GM19438 (cell line): ENCODE measurements at regions not wholly inside any gene's neighbourhood (a gene's known extent, or its start where the extent isn't known, plus 50 kb on each side); places are given as distances from the start of the nearest gene placed in this dataset.
"Not testable (repeated sequence)": the region's sequence is repeated elsewhere in the genome, so short reads cannot be mapped to it uniquely, and the experiment has no call there.

Experiments
- ATAC-seq: cut with Tn5 transposase; IDR thresholded peaks from one replicate; pipeline ENCODE4 v1.9.1; 2021; ENCODE audit warnings: low read depth; ENCODE audit not compliant: unreplicated experiment

DNA sequence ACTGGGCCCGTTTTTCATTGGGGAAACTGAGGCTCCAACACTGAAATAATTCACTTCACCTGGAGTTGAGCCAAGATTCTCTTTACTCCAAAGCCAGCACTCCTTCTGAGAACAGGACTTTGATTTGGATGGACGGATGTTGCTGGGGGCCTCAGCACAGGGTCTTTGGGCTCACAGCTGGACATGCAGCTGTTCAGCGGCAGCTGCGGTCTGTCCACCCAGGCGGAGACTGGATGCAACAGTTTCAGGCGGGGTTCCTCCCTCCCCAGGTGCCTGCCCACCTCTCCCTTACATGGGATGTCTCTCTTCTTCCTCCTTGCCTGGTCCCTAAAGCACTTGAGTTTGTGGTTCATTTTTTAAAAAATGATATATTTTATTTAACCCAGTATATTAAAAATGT is 219.0 kb upstream of the IRX4 start:
- ATAC-seq, result no peak

DNA sequence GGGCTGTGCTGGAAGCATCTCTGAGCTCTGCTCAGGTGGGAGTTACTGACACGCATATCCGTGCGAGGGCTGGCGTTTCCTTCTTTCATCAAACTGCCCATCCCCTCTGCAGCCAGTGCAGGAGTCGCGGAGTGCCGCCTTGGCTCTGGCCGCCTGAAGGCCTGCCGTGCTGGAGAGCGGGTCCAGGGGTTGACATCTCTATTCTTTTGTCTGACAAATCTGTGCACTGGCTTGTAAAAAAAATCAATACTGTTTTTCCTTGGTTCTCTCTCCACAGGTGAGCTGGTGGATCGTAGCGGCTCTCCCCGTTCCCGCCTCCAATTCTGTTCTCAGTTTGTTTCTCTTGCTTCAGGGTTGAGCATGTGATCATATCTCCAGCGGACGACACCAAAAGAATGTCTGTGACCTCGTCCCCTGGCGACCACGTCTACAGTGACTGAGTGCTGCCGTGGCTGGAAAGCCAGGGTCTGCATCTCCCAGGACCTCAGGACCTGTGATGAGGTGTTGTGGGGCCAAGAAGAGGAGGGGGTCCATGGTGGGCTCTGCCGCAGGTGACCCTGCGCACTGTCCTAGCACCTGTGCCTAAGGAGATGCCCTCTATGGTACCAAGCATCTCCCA is 214.3 kb upstream of the IRX4 start:
- ATAC-seq, result no peak

DNA sequence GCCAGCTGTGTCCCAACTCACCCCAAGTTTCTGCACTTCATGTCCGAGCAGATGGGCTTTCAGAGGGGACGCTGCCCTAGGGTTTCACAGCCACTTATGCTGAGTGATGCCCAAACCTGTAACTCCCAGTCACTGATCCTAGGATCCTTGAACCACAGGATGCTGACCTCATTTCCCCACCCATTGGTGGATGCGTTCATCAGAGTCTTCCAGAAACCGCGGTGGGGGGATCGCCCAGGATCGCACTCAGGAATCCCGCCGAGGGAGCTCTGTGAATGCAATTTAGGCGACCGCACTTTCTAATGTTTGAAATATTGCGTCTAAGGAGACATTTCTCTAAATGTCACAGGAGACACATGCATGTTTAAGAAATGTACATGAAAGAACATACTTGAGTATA is 212.3 kb upstream of the IRX4 start:
- ATAC-seq, result no peak

DNA sequence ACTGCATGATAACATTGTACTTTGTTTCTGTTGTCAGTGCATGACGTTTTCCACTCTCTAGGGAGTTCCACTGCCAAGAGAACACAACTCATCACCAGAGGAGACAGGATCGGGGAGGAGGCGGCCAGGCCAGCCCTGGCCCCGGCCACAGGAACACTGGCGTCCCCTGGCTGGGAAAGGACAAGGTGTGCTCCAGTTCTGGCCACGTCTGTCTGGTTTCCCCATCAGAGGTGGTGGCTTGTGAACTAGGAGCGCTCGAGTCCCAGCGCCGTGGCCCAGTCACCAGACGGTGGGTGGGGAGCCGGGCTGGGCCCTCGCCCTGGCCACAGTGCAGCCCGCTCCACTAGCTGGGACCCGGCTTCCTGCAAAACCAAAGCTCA is 211.9 kb upstream of the IRX4 start:
- ATAC-seq, result no peak

DNA sequence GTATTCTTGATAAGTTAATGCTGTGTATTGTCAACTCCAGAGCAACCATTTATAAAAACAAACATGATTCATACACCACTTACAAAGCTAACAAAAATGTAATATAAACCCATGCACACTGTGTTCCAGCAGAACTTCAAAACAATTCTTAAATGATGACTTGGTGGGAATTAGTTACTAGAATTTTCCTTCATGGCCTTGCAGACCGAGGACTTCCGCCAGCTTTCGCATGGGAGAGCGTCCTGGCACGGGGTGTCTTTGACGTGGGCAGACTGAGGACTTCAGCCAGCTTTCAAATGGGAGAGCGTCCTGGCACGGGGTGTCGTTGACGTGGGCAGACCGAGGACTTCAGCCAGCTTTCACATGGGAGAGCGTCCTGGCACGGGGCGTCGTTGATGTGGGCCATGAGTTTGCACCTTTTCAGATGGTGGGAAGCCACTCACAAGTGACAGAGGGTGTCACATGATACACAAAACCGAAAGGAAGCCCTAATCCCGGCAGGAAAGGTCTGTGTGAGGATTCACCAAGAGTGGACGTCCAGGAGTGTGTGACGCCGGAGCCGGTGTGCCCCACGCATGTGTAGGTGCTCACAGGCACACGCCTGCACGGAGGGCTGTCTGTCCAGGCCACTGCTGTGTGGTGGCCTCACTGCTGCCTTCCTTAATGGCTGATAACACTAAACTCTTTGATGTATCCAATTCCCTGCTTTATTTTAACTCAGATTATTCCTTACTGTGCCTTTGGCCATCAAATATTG is 211.3 kb upstream of the IRX4 start:
- ATAC-seq, result no peak

DNA sequence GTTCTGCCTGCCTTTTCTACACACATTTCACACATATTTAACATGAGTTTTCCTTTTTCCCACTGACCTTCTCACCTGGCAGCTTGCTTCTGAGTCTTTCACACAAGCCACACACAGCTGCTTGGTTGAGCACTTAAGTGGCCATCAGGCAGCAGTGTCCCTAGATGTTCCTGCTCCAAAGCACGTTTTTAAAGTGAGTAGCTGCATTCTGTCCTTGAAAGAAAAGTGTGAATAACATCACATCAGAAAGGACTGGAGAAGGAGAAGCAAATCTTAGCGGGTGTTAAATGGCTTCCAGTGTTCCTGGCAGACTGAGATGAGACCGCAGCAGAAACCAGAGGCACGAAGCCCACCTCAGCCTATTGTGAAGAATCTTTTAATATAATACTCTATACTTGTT is 209.2 kb upstream of the IRX4 start:
- ATAC-seq, result no peak

DNA sequence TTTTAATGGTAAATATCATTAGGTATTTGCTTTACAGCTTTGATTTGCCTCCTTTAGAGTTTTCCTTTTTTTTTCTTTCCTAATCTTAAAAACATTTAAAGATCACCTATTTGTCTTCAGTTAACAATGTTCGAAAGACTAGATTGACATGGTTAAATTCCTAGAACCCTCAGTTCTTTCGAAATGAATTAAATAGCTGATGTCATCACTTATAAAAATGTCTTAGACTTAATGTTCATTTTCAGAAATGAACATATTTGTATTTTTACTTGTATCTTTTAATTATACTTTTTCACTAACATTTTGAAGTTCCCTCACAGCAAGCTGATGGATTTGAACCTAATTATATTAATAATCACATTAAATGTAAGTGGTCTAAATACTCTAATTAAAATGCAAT is 205.3 kb upstream of the IRX4 start:
- ATAC-seq, result no peak

DNA sequence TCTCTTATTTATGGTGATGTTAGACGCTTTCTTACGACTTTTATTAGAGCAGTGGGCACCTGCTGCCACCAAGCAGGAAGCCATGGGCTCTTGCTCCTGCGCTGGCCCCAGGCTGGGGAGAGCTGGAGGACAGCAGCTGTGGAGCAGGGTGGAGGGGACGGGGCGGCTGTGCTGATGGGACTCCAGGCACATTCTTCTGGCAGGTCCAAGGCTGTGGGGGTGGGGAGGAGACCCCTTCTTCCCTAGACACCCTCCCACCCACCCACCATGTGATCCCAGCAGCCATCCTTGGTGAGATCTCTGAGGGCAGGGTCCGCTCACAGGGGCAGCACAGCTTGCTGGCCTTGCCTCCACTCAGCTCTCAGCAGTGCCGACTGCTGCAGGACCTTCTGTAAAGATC is 192.6 kb upstream of the IRX4 start:
- ATAC-seq, result no peak

DNA sequence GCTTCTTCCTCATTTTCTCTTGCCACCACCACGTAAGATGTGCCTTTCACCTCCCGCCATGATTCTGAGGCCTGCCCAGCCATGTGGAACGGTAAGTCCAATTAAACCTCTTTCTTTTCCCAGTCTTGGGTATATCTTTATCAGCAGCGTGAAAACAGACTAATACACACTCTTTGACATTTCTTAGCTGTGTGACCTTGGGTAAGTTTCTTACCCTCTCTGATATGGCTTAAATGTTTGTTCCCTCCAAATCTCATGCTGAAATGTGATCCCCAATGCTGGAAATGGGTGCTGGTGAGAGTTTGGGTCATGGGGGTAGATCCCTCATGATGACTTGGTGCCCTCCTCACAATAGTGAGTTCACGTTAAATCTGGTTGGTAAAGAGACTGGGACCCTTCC is 188.8 kb upstream of the IRX4 start:
- ATAC-seq, result no peak

DNA sequence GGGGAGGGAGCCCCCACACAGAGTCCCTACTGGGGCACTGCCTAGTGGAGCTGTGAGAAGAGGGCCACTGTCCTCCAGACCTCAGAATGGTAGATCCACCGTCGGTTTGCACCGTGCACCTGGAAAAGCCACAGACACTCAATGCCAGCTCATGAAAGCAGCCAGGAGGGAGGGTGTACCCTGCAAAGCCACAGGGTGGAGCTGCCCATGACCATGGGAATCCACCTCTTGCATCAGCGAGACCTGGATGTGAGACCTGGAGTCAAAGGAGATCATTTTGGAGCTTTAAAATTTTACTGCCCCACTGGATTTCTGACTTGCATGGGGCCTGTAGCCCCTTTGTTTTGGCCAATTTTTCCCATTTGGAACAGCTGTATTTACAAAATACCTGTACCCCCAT is 188.1 kb upstream of the IRX4 start:
- not testable (repeated sequence) for ATAC-seq

DNA sequence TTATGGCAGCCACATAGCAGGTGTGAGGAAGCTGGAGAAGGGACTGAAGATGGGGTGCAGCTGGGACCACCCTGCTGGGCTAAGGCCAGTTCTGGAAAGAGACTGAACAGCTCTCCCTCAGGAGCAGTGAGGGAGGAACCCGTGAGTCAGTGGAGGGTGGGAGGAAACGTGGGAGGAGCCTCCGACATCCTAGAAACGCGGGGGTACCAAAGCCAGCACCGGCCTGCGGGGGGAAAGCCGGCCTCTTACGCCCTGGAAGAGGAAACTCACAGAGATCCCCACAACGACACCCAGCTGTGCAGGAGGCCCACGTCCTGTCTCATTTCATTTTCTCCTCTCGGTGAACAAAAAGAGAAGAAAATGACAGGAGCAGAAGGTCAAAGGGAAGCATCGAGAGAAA is 185.8 kb upstream of the IRX4 start:
- ATAC-seq, result no peak

DNA sequence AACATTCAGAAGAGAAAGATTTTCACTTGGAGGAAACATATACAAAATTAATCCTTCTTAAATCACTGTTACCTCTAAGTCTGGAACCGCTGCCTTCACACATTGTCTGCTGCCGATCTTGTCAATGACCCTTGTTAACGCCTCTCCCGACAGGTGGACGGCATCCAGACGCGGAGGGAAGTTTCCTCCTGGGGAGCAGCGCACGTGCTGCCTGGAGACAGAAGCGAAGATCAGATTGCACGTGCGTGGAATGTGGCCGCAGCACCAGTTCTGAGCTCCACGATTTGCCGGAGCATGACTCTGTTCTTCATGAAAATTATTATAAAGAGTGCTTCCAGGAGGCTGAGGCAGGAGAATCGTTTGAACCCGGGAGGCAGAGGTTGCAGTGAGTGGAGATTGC is 183.6 kb upstream of the IRX4 start:
- ATAC-seq, result no peak

DNA sequence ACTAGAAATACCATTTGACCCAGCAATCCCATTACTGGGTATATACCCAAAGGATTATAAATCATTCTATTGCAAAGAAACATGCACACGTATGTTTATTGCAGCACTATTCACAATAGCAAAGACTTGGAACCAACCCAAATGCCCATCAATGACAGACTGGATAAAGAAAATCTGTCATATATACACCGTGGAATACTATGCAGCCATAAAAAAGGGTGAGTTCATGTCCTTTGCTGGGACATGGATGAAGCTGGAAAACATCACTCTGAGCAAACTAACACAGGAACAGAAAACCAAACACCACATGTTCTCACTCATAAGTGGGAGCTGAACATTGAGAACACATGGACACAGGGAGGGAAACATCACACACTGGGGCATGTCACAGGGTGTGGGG is 180.7 kb upstream of the IRX4 start:
- not testable (repeated sequence) for ATAC-seq

DNA sequence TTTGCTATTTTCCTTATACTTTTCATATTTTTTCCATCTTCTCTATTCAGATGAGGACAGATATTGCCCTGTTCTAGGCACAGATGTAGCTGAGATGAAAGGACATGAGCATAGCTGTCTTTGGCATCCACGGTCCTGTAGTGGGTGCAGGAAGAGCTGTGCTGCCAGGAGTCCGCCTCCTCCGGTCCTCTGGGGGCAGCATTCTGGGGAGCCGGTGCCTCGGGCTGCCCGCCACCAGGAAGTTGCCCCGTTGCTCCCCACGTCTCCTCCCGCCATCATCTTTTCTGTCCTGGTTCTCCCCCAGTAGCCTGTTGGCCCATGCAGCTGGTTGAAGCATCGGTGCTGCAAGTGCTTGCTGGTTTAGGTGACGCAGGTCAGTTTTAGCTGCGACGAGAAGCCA is 170.0 kb upstream of the IRX4 start:
- ATAC-seq, result no peak

DNA sequence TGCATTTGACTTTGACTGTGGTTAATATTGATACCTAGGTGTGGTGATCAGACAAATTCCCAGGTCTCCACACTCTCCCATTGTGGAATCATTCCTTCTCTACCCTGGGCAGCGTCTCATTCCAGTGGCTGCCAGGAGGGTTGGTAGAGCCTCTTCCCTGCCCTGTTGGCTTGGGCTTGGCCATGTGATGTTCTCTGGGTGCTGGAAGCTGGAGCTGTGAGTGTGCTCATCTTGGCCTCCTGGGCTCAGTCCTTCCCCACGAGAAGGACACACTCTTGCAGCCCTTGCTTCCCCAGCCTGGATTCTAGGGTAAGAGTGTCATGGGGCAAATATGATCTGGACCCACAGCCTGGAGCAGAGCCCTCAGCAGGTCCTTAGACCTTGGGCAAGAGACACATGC is 167.2 kb upstream of the IRX4 start:
- no peak for ATAC-seq

DNA sequence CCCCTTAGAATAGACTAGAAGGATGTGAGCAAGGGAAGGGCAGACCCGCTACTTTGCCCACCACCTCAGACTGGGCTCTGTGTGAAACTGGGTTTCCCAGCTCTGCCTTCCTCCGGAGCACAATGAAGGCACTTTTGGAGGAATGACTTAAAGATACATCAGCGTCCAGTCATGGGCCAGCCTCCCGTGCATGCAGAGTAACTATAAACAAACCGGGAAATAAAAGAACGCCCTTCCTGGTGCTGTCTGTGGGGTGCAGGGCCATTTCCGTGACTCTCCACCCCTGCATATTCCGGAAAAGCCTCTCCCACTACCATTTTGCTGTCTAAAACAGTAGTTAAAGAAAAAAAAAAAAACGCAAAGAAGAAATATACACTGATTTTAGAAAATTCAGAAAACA is 165.9 kb upstream of the IRX4 start:
- no peak for ATAC-seq

DNA sequence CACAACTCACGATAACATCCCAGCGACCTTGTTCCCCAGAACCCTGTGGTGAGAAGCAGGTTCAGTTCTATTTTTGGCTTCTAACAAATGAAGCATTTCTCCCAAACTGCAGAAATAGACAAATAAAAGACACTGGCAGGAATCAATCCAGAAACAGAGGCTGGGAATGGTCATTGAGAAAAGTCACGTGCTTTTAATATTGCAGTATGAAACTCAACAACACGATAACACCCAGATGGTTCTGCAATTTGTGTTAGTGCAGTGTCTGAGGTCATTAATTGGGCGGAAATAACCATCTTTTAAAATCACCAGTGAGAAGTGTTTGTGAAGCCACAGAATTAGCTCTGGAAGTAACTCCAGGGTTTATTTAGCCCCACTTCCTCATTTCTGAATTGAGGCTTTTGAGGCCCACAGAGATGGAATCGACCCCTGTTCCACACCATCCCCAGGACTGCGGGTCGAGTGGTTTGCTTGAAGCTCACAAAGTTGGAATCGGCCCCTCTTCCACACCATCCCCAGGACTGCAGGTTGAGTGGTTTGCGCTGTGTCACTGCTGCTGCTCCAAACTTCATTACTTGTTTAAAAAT is 164.7 kb upstream of the IRX4 start:
- no peak for ATAC-seq

DNA sequence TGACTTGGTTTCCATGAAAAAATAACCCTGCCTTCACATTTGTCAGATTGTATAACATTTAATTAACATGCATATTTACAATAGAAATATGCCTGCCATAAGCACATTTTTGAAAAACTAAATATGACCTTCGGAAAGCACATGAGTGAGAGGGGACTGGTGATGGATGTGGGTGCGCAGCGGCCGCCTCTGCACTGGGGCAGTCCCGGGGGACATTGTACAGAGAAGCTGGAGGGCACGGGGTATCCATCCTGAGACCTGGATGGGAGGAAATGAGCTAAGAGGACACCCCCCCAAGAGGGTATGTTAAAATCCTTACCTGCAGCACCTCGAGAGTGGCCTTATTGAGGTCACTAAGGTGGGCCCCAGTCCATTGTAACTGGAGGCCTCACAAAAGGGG is 161.3 kb upstream of the IRX4 start:
- ATAC-seq, result no peak

DNA sequence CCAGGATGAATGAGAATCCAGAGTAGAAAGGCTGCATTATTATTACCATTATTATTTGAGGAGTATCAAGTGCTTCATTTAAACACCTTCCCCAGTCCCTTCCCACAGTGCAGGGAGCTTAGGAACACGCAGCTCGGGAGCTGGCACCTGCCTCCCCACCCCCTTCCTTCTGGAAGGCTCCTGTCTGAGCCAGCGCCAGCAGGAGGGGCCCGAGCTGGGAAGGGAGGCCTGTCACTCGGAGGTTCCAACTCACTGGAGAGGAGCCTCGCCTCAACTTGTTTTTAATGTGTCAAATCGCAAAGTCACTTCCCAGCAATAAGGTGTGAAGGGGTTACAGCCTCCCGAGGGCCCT is 156.4 kb upstream of the IRX4 start:
- no peak for ATAC-seq

DNA sequence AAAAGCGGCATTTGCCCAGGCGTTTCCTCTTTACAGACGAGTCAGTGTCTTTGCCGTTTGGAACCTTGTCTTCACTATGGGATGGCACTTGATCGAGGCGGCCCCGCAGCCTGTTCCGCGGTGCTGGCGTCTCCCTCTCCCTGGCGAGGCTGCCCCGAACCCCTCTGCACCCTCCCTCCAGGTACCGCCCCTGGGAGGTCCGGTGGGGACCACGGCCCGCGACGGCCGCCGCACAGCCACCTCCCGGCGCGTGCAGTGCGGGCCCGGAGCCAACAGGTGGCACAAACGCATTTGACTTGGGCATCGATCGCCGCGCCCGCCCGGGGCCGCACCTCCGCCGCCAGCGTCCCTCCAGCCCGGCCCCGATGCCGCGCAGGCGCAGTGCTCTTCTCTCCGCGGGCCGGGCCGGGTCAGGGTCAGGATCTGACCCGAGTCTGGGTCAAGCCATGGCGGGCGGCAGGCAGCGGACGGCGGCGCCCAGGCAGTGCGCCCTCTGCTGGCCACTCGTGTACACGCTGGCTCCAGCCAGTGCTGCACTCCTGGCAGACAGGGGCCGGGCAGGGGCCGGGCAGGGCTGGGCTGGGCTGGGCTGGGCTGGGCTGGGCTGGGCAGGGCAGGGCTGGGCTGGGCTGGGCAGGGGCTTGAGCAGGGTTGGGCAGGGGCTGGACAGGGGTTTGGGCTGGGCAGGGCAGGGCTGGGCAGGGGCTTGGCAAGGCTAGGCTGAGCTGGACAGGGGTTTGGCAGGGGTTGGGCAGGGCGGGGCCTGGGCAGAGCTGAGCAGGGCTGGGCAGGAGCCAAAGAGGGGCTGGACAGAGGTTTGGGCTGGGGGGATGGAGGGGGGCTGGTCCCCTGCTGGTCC is 155.8 kb upstream of the IRX4 start:
- peak; percentile 90 for ATAC-seq

DNA sequence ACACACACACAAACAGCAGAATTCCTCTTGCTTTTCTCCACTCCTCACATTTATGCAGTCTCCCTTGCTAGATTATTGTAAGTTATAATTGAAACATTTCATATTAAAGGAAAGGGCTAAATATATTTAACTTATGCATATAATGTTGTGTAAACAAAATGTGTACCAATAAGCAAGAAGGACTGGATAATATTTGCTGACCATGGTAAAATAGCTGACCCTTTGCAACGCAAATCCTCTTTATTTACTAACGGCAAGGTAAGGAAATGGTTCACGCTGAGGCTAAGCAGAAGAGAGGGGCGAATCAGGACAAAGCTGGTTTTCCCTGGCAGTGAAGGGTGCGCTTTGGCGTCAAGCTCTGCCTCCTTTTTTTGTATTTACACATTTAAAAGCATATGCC is 154.2 kb upstream of the IRX4 start:
- no peak for ATAC-seq
